ENCODE measurements at regions not wholly inside any gene's neighbourhood (a gene's known extent, or its start where the extent isn't known, plus 50 kb on each side); places are given as distances from the start of the nearest gene placed in this dataset.

- no peak overlapping the region for H3K27ac ChIP-seq (replicated peaks; ENCODE audit: low read length)
- no peak overlapping the region for H3K9ac ChIP-seq (ENCODE audit: low read depth, low read length, poor library complexity)
- H3K4me3 ChIP-seq (ENCODE audit: low read length in 2 of 2), result no peak overlapping the region
- no peaks in the 10 kb centered on the region for H3K36me3 ChIP-seq (replicated peaks in 1 of 2; ENCODE audit: control insufficient read depth in 2 of 2, insufficient read depth in 2 of 2, low read length in 2 of 2)
- no peak overlapping the region for H3K4me2 ChIP-seq (ENCODE audit: insufficient read depth, low read length, poor library complexity, severe bottlenecking)
- DNase-seq (ENCODE audit: low spot score), result no peak
- H4K8ac ChIP-seq (ENCODE audit: low read depth, low read length), result no peak overlapping the region
- no peak overlapping the region for H2BK12ac ChIP-seq (ENCODE audit: low read length)
- H3K4ac ChIP-seq (ENCODE audit: low read length), result no peak overlapping the region
- no peaks in the 10 kb centered on the region for H3K9me3 ChIP-seq (replicated peaks in 1 of 2; ENCODE audit: control insufficient read depth in 2 of 2, insufficient read depth in 1 of 2, low read depth in 1 of 2, low read length in 2 of 2)
- no peak overlapping the region for H3K14ac ChIP-seq (ENCODE audit: low read length)
- H3K4me1 ChIP-seq (ENCODE audit: control insufficient read depth in 2 of 2, insufficient read depth in 1 of 2, low read depth in 1 of 2, low read length in 2 of 2), result peaks cover 0 to 8% of the 10 kb centered on the region in 2 donors
- H2AFZ ChIP-seq (ENCODE audit: low read length), result no peak overlapping the region
- no peak overlapping the region for H2BK5ac ChIP-seq (ENCODE audit: low read length)
- no peak overlapping the region for H3K18ac ChIP-seq (ENCODE audit: low read length)
- no peak overlapping the region for H3K23ac ChIP-seq (ENCODE audit: low read depth, low read length, poor library complexity)
- no CpG with 5 or more reads among the region's 7 CpGs for WGBS, 2 donors (ENCODE audit: extremely low coverage in 2 of 2, insufficient read length in 2 of 2, insufficient replicate concordance in 1 of 2)
- no peak overlapping the region for H2AK5ac ChIP-seq (ENCODE audit: low read depth, low read length)
- H4K91ac ChIP-seq (ENCODE audit: low read depth, low read length, poor library complexity), result no peak overlapping the region
- H2BK15ac ChIP-seq (ENCODE audit: low read length), result no peak overlapping the region
- no peaks in the 10 kb centered on the region for H3K27me3 ChIP-seq (ENCODE audit: control insufficient read depth in 3 of 3, insufficient read depth in 3 of 3, low read depth in 1 of 3, low read length in 3 of 3)
- no peak overlapping the region for H2BK120ac ChIP-seq (ENCODE audit: low read depth, low read length)
- no peaks in the 10 kb centered on the region for H3K79me1 ChIP-seq (ENCODE audit: low read depth, low read length)
These were observed 92.3 kb upstream of the NFIA start for GRCh38 chr1:60989749-60990713.

- H2BK120ac ChIP-seq (ENCODE audit: low read depth, low read length), result no peak overlapping the region
- no peak overlapping the region for H3K27ac ChIP-seq (replicated peaks; ENCODE audit: low read length)
- no peak overlapping the region for H2BK15ac ChIP-seq (ENCODE audit: low read length)
- H4K91ac ChIP-seq (ENCODE audit: low read depth, low read length, poor library complexity), result no peak overlapping the region
- H3K9ac ChIP-seq (ENCODE audit: low read depth, low read length, poor library complexity), result no peak overlapping the region
- H2BK5ac ChIP-seq (ENCODE audit: low read length), result no peak overlapping the region
- H3K4me2 ChIP-seq (ENCODE audit: insufficient read depth, low read length, poor library complexity, severe bottlenecking), result no peak overlapping the region
- H2AK5ac ChIP-seq (ENCODE audit: low read depth, low read length), result no peak overlapping the region
- no CpG with 5 or more reads among the region's 2 CpGs for WGBS, 2 donors (ENCODE audit: extremely low coverage in 2 of 2, insufficient read length in 2 of 2, insufficient replicate concordance in 1 of 2)
- no peak overlapping the region for H2BK12ac ChIP-seq (ENCODE audit: low read length)
- no peak overlapping the region for H3K4ac ChIP-seq (ENCODE audit: low read length)
- no peaks in the 10 kb centered on the region for H3K9me3 ChIP-seq (replicated peaks in 1 of 2; ENCODE audit: control insufficient read depth in 2 of 2, insufficient read depth in 1 of 2, low read depth in 1 of 2, low read length in 2 of 2)
- H3K4me1 ChIP-seq (ENCODE audit: control insufficient read depth in 2 of 2, insufficient read depth in 1 of 2, low read depth in 1 of 2, low read length in 2 of 2), result peaks cover 0 to 7% of the 10 kb centered on the region in 2 donors
- no peak overlapping the region for H3K4me3 ChIP-seq (ENCODE audit: low read length in 2 of 2)
- no peaks in the 10 kb centered on the region for H3K27me3 ChIP-seq (ENCODE audit: control insufficient read depth in 3 of 3, insufficient read depth in 3 of 3, low read depth in 1 of 3, low read length in 3 of 3)
- H3K79me1 ChIP-seq (ENCODE audit: low read depth, low read length), result no peaks in the 10 kb centered on the region
- DNase-seq (ENCODE audit: low spot score), result no peak
- H4K8ac ChIP-seq (ENCODE audit: low read depth, low read length), result no peak overlapping the region
- H3K14ac ChIP-seq (ENCODE audit: low read length), result no peak overlapping the region
- no peaks in the 10 kb centered on the region for H3K36me3 ChIP-seq (replicated peaks in 1 of 2; ENCODE audit: control insufficient read depth in 2 of 2, insufficient read depth in 2 of 2, low read length in 2 of 2)
- H2AFZ ChIP-seq (ENCODE audit: low read length), result no peak overlapping the region
- no peak overlapping the region for H3K23ac ChIP-seq (ENCODE audit: low read depth, low read length, poor library complexity)
- H3K18ac ChIP-seq (ENCODE audit: low read length), result no peak overlapping the region
These were observed 93.5 kb upstream of the NFIA start for GRCh38 chr1:60988891-60989290.

- H2BK120ac ChIP-seq (ENCODE audit: low read depth, low read length), result no peak overlapping the region
- peaks cover 0 to 5% of the 10 kb centered on the region in 2 donors for H3K4me1 ChIP-seq (ENCODE audit: control insufficient read depth in 2 of 2, insufficient read depth in 1 of 2, low read depth in 1 of 2, low read length in 2 of 2)
- no peak overlapping the region for H3K4ac ChIP-seq (ENCODE audit: low read length)
- H3K9me3 ChIP-seq (replicated peaks in 1 of 2; ENCODE audit: control insufficient read depth in 2 of 2, insufficient read depth in 1 of 2, low read depth in 1 of 2, low read length in 2 of 2), result no peaks in the 10 kb centered on the region
- H3K18ac ChIP-seq (ENCODE audit: low read length), result no peak overlapping the region
- no peak overlapping the region for H3K23ac ChIP-seq (ENCODE audit: low read depth, low read length, poor library complexity)
- H4K91ac ChIP-seq (ENCODE audit: low read depth, low read length, poor library complexity), result no peak overlapping the region
- no peak overlapping the region for H3K9ac ChIP-seq (ENCODE audit: low read depth, low read length, poor library complexity)
- no CpG with 5 or more reads among the region's 3 CpGs for WGBS, 2 donors (ENCODE audit: extremely low coverage in 2 of 2, insufficient read length in 2 of 2, insufficient replicate concordance in 1 of 2)
- H2BK5ac ChIP-seq (ENCODE audit: low read length), result no peak overlapping the region
- H3K4me3 ChIP-seq (ENCODE audit: low read length in 2 of 2), result no peak overlapping the region
- H3K4me2 ChIP-seq (ENCODE audit: insufficient read depth, low read length, poor library complexity, severe bottlenecking), result no peak overlapping the region
- H2BK15ac ChIP-seq (ENCODE audit: low read length), result no peak overlapping the region
- no peaks in the 10 kb centered on the region for H3K79me1 ChIP-seq (ENCODE audit: low read depth, low read length)
- no peak overlapping the region for H2AFZ ChIP-seq (ENCODE audit: low read length)
- H3K27ac ChIP-seq (replicated peaks; ENCODE audit: low read length), result no peak overlapping the region
- H2BK12ac ChIP-seq (ENCODE audit: low read length), result no peak overlapping the region
- no peak overlapping the region for H3K14ac ChIP-seq (ENCODE audit: low read length)
- H3K27me3 ChIP-seq (ENCODE audit: control insufficient read depth in 3 of 3, insufficient read depth in 3 of 3, low read depth in 1 of 3, low read length in 3 of 3), result no peaks in the 10 kb centered on the region
- no peaks in the 10 kb centered on the region for H3K36me3 ChIP-seq (replicated peaks in 1 of 2; ENCODE audit: control insufficient read depth in 2 of 2, insufficient read depth in 2 of 2, low read length in 2 of 2)
- no peak overlapping the region for H2AK5ac ChIP-seq (ENCODE audit: low read depth, low read length)
- no peak for DNase-seq (ENCODE audit: low spot score)
- H4K8ac ChIP-seq (ENCODE audit: low read depth, low read length), result no peak overlapping the region
These were observed 94.5 kb upstream of the NFIA start for GRCh38 chr1:60987904-60988303.

DNA sequence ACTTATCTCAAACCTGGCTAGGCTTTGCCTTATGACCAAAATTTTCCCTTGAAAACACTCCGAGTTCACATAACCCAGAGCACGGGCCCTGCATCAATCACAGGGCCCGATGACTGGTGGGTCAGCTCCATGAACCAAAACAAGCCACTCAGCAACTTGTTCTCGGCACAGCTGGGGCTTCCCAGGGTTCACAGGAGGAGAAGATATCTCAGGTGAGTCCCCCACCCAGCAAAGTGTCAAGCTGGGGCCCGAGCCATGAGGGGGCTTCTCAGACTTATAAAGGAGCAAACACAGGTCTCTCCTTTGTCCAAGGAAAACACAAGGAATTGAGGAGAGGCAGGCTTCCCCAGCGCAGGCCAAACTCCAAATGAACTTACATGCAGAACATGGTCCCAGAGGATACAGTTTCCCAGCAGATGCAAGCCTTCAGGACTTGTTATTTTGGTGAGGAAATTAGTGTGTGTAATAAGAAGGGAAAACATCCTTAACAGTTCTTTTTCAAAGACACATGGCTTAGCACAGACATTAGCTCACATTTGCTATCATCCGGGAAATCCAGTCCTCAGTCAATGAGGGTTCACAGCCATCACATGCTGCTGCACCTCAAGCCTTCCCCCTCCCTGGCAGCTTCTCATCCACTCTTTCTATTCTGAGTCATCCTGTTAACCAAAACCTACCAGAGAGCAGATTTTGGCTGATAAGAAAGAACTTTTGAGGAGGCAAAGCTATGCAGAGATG is 98.1 kb upstream of the NFIA start:
- Histone ChIP-seq H3K14ac (ENCODE audit: low read length) (no peak overlapping the region), H3K4me2 (ENCODE audit: insufficient read depth, low read length, poor library complexity, severe bottlenecking) (no peak overlapping the region), H2BK5ac (ENCODE audit: low read length) (no peak overlapping the region), H2BK12ac (ENCODE audit: low read length) (no peak overlapping the region), H3K79me1 (ENCODE audit: low read depth, low read length) (no peaks in the 10 kb centered on the region), H3K27me3 (ENCODE audit: control insufficient read depth in 3 of 3, insufficient read depth in 3 of 3, low read depth in 1 of 3, low read length in 3 of 3) (no peaks in the 10 kb centered on the region), H3K4me1 (ENCODE audit: control insufficient read depth in 2 of 2, insufficient read depth in 1 of 2, low read depth in 1 of 2, low read length in 2 of 2) (no peaks in the 10 kb centered on the region), H3K9ac (ENCODE audit: low read depth, low read length, poor library complexity) (no peak overlapping the region), H4K8ac (ENCODE audit: low read depth, low read length) (no peak overlapping the region), H2AFZ (ENCODE audit: low read length) (no peak overlapping the region), H3K4me3 (ENCODE audit: low read length in 2 of 2) (no peak overlapping the region), H3K27ac (replicated peaks; ENCODE audit: low read length) (no peak overlapping the region), H3K23ac (ENCODE audit: low read depth, low read length, poor library complexity) (no peak overlapping the region), H4K91ac (ENCODE audit: low read depth, low read length, poor library complexity) (no peak overlapping the region), H2AK5ac (ENCODE audit: low read depth, low read length) (no peak overlapping the region), H3K4ac (ENCODE audit: low read length) (no peak overlapping the region), H3K18ac (ENCODE audit: low read length) (no peak overlapping the region), H3K36me3 (replicated peaks in 1 of 2; ENCODE audit: control insufficient read depth in 2 of 2, insufficient read depth in 2 of 2, low read length in 2 of 2) (no peaks in the 10 kb centered on the region), H2BK15ac (ENCODE audit: low read length) (no peak overlapping the region), H2BK120ac (ENCODE audit: low read depth, low read length) (no peak overlapping the region), H3K9me3 (replicated peaks in 1 of 2; ENCODE audit: control insufficient read depth in 2 of 2, insufficient read depth in 1 of 2, low read depth in 1 of 2, low read length in 2 of 2) (no peaks in the 10 kb centered on the region)
- no CpG with 5 or more reads among the region's 7 CpGs for WGBS, 2 donors (ENCODE audit: extremely low coverage in 2 of 2, insufficient read length in 2 of 2, insufficient replicate concordance in 1 of 2)
- no peak for DNase-seq (ENCODE audit: low spot score)
